Upper lobe of left lung (tissue), 4 donors: ENCODE measurements at regions not wholly inside any gene's neighbourhood (a gene's known extent, or its start where the extent isn't known, plus 50 kb on each side); places are given as distances from the start of the nearest gene placed in this dataset.

Experiments
- CTCF ChIP-seq, 6 experiments: fragments of 450-650 bp in 4 of 6; fragments of 200-600 bp in 2 of 6; sonication (generic) in 2 of 6; IDR thresholded peaks; one replicate each; pipeline ENCODE4 v1.5.1; 2016 to 2019; ENCODE audit warnings: antibody characterized with exemption in 6 of 6
- EP300 ChIP-seq, 4 donors: sonication (generic); formaldehyde crosslinking; IDR thresholded peaks; one replicate each; pipeline ENCODE4 v1.5.1; 2017; ENCODE audit warnings: antibody characterized with exemption in 4 of 4, control low read depth in 2 of 4
- POLR2A ChIP-seq, 4 donors: fragments of 450-650 bp; IDR thresholded peaks; one replicate each; pipeline ENCODE4 v1.5.1; 2016 to 2017; ENCODE audit warnings: antibody characterized with exemption in 4 of 4, mild to moderate bottlenecking in 2 of 4

GRCh38 chr11:23308041-23308440 is 447.8 kb upstream of the CCDC179 start:
- TF ChIP-seq CTCF (IDR thresholded peaks at IDR 0.05): no peak
- no peak for TF ChIP-seq POLR2A (IDR thresholded peaks at IDR 0.05)
- TF ChIP-seq EP300 (IDR thresholded peaks at IDR 0.05): no peak
